Muscle layer of colon (tissue), 2 donors: ENCODE measurements at regions not wholly inside any gene's neighbourhood (a gene's known extent, or its start where the extent isn't known, plus 50 kb on each side); places are given as distances from the start of the nearest gene placed in this dataset.
"Not testable (repeated sequence)": the region's sequence is repeated elsewhere in the genome, so short reads cannot be mapped to it uniquely, and the experiment has no call there.

Experiments used
- H3K27ac ChIP-seq: one replicate; pipeline ENCODE4 v1.7.0; 2013; ENCODE audit warnings: low read depth, mild to moderate bottlenecking, low read length, moderate library complexity
- H3K27me3 ChIP-seq, 2 donors: one replicate each; pipeline ENCODE4 v1.7.0; 2013; ENCODE audit warnings: low read length in 2 of 2, mild to moderate bottlenecking in 2 of 2; ENCODE audit not compliant: insufficient read depth in 2 of 2, control insufficient read depth in 1 of 2
- H3K36me3 ChIP-seq: one replicate; pipeline ENCODE4 v1.7.0; 2013; ENCODE audit warnings: mild to moderate bottlenecking, low read length; ENCODE audit not compliant: insufficient read depth
- H3K4me1 ChIP-seq: one replicate; pipeline ENCODE4 v1.7.0; 2013; ENCODE audit warnings: mild to moderate bottlenecking, low read length; ENCODE audit not compliant: insufficient read depth
- H3K4me3 ChIP-seq, 2 donors: one replicate each; pipeline ENCODE4 v1.7.0; 2013; ENCODE audit warnings: low read length in 2 of 2, low read depth in 1 of 2, mild to moderate bottlenecking in 1 of 2, moderate library complexity in 1 of 2
- H3K9ac ChIP-seq: one replicate; pipeline ENCODE4 v1.7.0; 2013; ENCODE audit warnings: low read length
- H3K9me3 ChIP-seq: one replicate; pipeline ENCODE4 v1.7.0; 2013; ENCODE audit warnings: mild to moderate bottlenecking, low read length
- donor health status: abdominal sarcoma.
- donor health status: Adenocarcinoma of cecum.

DNA sequence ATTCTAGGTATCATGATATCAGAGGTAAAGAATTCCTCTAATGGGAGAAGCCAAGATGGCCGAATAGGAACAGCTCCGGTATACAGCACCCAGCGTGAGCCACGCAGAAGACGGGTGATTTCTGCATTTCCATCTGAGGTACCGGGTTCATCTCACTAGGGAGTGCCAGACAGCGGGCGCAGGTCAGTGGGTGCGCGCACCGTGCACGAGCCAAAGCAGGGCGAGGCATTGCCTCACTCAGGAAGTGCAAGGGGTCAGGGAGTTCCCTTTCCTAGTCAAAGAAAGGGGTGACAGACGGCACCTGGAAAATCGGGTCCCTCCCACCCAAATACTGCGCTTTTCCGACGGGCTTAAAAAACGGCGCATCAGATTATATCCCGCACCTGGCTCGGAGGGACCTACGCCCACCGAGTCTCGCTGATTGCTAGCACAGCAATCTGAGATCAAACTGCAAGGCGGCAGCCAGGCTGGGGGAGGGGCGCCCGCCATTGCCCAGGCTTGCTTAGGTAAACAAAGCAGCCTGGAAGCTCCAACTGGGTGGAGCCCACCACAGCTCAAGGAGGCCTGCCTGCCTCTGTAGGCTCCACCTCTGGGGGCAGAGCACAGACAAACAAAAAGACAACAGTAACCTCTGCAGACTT is 70.4 kb upstream of the ALCAM start:
- not testable (repeated sequence) for H3K9me3 ChIP-seq, H3K36me3 ChIP-seq, H3K9ac ChIP-seq, H3K27me3 ChIP-seq, H3K27ac ChIP-seq, H3K4me3 ChIP-seq, H3K4me1 ChIP-seq

GRCh38 chr3:105304487-105304886 is 62.2 kb upstream of the ALCAM start:
- Histone ChIP-seq H3K27me3 (no peaks in the 10 kb centered on the region), H3K9me3 (no peaks in the 10 kb centered on the region), H3K9ac (no peak overlapping the region), H3K36me3 (no peaks in the 10 kb centered on the region), H3K27ac (no peak overlapping the region), H3K4me3 (no peak overlapping the region), H3K4me1 (no peaks in the 10 kb centered on the region)

- Histone ChIP-seq H3K9me3 (no peaks in the 10 kb centered on the region), H3K9ac (no peak overlapping the region), H3K27me3 (no peaks in the 10 kb centered on the region), H3K4me3 (no peak overlapping the region), H3K36me3 (no peaks in the 10 kb centered on the region), H3K4me1 (no peaks in the 10 kb centered on the region), H3K27ac (no peak overlapping the region)
Measured at GRCh38 chr3:105315144-105315543, 51.6 kb upstream of the ALCAM start.

DNA sequence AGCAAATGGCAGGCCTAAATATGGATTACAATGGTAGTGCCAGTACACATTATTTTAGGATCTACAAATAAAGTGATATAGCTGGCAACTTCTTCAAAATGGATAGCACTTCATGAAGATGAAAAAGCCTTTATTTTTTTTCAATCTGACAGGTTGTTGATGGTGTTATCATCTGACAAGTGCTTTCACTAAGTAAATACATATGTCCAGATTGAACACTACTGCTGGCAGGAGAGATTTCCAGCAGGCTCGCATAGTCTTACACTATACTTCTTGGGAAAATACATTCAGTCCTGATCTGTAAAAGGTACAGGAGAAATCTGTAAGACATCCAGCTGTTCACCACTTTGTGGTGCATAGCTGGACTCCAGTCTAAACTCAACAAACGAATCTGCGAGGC is 50.9 kb upstream of the ALCAM start:
- H3K27me3 ChIP-seq, result no peaks in the 10 kb centered on the region
- H3K9ac ChIP-seq, result no peak overlapping the region
- H3K27ac ChIP-seq, result no peak overlapping the region
- H3K4me1 ChIP-seq, result no peaks in the 10 kb centered on the region
- H3K9me3 ChIP-seq, result no peaks in the 10 kb centered on the region
- no peak overlapping the region for H3K4me3 ChIP-seq
- H3K36me3 ChIP-seq, result no peaks in the 10 kb centered on the region

DNA sequence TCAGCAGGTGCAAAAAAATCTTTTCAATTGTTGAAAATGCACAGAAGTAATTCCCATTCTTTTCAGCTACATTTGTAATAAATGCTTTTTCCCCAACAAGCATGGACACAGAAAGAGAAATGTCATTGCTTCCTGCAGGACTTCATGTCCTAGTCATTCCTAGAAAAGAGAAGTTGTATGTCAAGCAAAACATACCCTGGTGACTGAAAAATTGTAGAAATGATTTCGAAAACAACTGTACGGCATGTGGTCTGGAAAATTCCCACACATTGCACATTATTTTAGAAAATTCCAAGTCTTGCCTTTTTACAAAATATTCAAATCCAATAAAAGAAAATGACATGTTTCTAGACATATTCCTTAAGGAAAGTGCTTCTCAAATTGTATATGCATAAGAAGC is 50.4 kb upstream of the ALCAM start:
- no peak overlapping the region for H3K9ac ChIP-seq
- H3K27me3 ChIP-seq, result no peaks in the 10 kb centered on the region
- H3K4me3 ChIP-seq, result no peak overlapping the region
- H3K36me3 ChIP-seq, result no peaks in the 10 kb centered on the region
- no peak overlapping the region for H3K27ac ChIP-seq
- H3K9me3 ChIP-seq, result no peaks in the 10 kb centered on the region
- no peaks in the 10 kb centered on the region for H3K4me1 ChIP-seq
